SK-N-SH treated with all-trans-retinoic acid at 6 μM for 48 hours (cell line): ENCODE measurements at regions not wholly inside any gene's neighbourhood (a gene's known extent, or its start where the extent isn't known, plus 50 kb on each side); places are given as distances from the start of the nearest gene placed in this dataset.

ENCODE experiments used
- ATAC-seq: fragments of 200-7000 bp; cut with Tn5 transposase; 3 replicates; pipeline ENCODE4 v1.9.1; 2020; ENCODE audit warnings: mild to moderate bottlenecking, moderate library complexity
- CREB5 ChIP-seq: fragments of 250-450 bp; sonication (Bioruptor Pico); IDR thresholded peaks from 2 replicates; pipeline ENCODE4 v1.5.1; 2020; ENCODE audit warnings: low read depth, mild to moderate bottlenecking, moderate library complexity
- ESRRG ChIP-seq: fragments of 250-450 bp; sonication (Bioruptor Pico); IDR thresholded peaks from 2 replicates; pipeline ENCODE4 v1.6.1; 2021; ENCODE audit warnings: mild to moderate bottlenecking
- OSR1 ChIP-seq: fragments of 250-450 bp; sonication (Bioruptor Pico); IDR thresholded peaks from 2 replicates; pipeline ENCODE4 v1.8.0; 2022; ENCODE audit warnings: moderate library complexity, mild to moderate bottlenecking, inconsistent platforms
- RARB ChIP-seq: fragments of 250-450 bp; sonication (Bioruptor Pico); IDR thresholded peaks from 2 replicates; pipeline ENCODE4 v1.8.0; 2021; ENCODE audit warnings: mild to moderate bottlenecking, moderate library complexity
- SNAI2 ChIP-seq: fragments of 250-450 bp; sonication (Bioruptor Pico); IDR thresholded peaks from 2 replicates; pipeline ENCODE4 v1.5.0; 2020; ENCODE audit warnings: mild to moderate bottlenecking, moderate library complexity
- TCF4 ChIP-seq: fragments of 250-450 bp; sonication (Bioruptor Pico); IDR thresholded peaks from 2 replicates; pipeline ENCODE4 v1.8.0; 2021; ENCODE audit warnings: mild to moderate bottlenecking, moderate library complexity, borderline replicate concordance
- TOX ChIP-seq: fragments of 250-450 bp; sonication (Bioruptor Pico); IDR thresholded peaks from 2 replicates; pipeline ENCODE4 v1.8.0; 2021; ENCODE audit warnings: mild to moderate bottlenecking, moderate library complexity, borderline replicate concordance
- ZC3H10 ChIP-seq: fragments of 250-450 bp; sonication (Bioruptor Pico); IDR thresholded peaks from 2 replicates; pipeline ENCODE4 v1.5.1; 2021; ENCODE audit warnings: mild to moderate bottlenecking, moderate library complexity
- ZFP3 ChIP-seq: fragments of 250-450 bp; sonication (Bioruptor Pico); IDR thresholded peaks from 2 replicates; pipeline ENCODE4 v1.5.0; 2020; ENCODE audit warnings: mild to moderate bottlenecking, moderate library complexity
- ZNF565 ChIP-seq: fragments of 450-650 bp; formaldehyde crosslinking; conservative IDR thresholded peaks from 2 replicates; pipeline ENCODE4 v1.5.0; 2020; ENCODE audit warnings: low read depth, mild to moderate bottlenecking, moderate library complexity
- TF ChIP-seq, protein P1 (sequence below): fragments of 250-450 bp; sonication (Bioruptor Pico); IDR thresholded peaks from 2 replicates; pipeline ENCODE4 v1.5.0; 2020; ENCODE audit warnings: mild to moderate bottlenecking, moderate library complexity
- TF ChIP-seq, protein P2 (sequence below): fragments of 250-450 bp; sonication (Bioruptor Pico); IDR thresholded peaks from 2 replicates; pipeline ENCODE4 v1.8.0; 2020; ENCODE audit warnings: mild to moderate bottlenecking, moderate library complexity, borderline replicate concordance
- TF ChIP-seq, protein P3 (sequence below): fragments of 250-450 bp; sonication (Bioruptor Pico); IDR thresholded peaks from 2 replicates; pipeline ENCODE4 v1.5.1; 2021; ENCODE audit warnings: mild to moderate bottlenecking, moderate library complexity

- TF ChIP-seq, protein P1, sequence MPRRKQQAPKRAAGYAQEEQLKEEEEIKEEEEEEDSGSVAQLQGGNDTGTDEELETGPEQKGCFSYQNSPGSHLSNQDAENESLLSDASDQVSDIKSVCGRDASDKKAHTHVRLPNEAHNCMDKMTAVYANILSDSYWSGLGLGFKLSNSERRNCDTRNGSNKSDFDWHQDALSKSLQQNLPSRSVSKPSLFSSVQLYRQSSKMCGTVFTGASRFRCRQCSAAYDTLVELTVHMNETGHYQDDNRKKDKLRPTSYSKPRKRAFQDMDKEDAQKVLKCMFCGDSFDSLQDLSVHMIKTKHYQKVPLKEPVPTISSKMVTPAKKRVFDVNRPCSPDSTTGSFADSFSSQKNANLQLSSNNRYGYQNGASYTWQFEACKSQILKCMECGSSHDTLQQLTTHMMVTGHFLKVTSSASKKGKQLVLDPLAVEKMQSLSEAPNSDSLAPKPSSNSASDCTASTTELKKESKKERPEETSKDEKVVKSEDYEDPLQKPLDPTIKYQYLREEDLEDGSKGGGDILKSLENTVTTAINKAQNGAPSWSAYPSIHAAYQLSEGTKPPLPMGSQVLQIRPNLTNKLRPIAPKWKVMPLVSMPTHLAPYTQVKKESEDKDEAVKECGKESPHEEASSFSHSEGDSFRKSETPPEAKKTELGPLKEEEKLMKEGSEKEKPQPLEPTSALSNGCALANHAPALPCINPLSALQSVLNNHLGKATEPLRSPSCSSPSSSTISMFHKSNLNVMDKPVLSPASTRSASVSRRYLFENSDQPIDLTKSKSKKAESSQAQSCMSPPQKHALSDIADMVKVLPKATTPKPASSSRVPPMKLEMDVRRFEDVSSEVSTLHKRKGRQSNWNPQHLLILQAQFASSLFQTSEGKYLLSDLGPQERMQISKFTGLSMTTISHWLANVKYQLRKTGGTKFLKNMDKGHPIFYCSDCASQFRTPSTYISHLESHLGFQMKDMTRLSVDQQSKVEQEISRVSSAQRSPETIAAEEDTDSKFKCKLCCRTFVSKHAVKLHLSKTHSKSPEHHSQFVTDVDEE (CRISPR knock-in tag), result no peak
- TF ChIP-seq OSR1 (CRISPR knock-in tag), result no peak
- TF ChIP-seq TCF4 (CRISPR knock-in tag), result peak; percentile 49; the same call in 1 of the 2 replicates
- no peak for TF ChIP-seq RARB (CRISPR knock-in tag)
- peak; percentile 68 for ATAC-seq
Observed at GRCh38 chr1:55886856-55887712, 671.9 kb upstream of the USP24 start.

DNA sequence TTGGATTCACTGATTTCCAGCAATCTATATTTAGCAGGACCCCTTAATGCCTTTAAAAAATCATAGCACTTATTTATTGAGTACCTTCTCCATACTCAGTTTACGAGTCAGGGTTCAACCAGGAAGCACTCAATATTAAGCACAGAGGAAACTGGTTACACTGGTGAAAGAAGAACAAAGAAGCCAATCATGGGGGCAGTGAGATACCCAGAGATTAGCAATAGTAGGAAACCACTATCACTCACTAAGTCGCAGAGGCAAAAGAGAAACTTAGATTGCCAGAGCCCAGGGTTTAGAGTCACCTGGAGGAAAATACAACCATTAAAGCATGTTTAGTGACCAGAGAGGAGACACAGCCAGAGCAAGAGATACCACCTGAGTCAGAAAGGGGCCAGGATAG, 670.5 kb upstream of the USP24 start:
- TF ChIP-seq ZC3H10 (CRISPR knock-in tag), result no peak
- no peak for ATAC-seq

GRCh38 chr1:55882931-55883330, 667.8 kb upstream of the USP24 start:
- TF ChIP-seq ZNF565 (CRISPR knock-in tag), result no peak
- no peak for TF ChIP-seq CREB5 (CRISPR knock-in tag)
- ATAC-seq, result no peak

DNA sequence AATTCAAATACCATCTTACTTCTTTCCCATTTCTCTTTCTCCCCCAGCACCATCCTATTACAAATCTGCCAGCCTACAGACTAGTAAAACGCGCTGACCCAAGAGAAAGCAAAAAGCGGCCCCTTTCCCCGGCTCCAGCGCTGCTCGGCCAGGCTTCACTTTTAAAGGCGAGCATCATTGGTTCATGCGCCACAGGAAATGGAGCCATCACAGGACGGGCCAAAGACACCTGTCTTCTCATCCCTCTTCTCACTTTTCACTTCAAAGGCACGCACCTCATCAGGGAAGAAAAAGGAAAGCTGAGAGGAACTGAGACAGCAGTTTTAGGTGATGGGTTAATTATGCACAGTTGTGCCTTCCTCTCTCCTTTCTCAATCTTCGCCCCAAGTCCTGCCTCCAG, 664.2 kb upstream of the USP24 start:
- TF ChIP-seq ESRRG (CRISPR knock-in tag) (no peak), CREB5 (CRISPR knock-in tag) (no peak), RARB (CRISPR knock-in tag) (no peak), SNAI2 (CRISPR knock-in tag) (no peak)

DNA sequence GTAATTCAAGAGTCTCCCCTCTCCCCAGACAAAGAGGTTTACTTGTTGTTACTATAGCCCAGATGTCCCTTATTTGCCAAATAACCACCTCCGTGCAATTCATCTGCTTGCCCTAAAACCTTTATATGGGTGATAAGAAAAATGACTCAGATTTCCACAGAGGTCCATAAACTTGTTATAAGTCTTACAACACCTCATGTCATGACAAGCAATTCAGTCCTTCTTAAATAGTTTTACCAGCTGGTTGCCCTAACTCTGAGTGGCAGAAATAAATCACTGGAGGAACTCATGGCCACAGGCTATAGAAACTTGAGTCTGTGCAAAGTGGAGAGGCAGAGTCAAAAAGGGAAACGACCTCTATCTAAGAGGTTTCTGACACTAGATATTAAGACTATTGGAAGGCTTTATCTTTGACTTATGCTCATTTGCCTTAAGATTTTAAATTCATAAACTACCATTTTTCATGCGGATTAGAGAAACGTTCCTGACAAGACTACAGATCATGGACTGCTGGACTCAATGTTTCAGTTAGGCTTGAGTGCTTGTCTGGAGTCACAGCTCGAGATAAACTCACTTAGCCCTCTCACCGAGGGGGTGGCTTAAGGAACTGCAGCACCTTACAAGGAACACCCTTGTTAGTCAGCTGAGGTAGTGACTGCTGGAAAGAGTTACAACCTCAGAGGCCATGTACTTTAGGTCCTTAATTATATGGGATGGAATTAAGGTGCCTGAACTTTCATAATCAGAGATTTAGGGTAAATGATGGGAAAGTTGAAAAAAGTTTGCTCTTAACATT, 662.5 kb upstream of the USP24 start:
- TF ChIP-seq SNAI2 (CRISPR knock-in tag) (no peak), ZFP3 (CRISPR knock-in tag) (no peak), TOX (CRISPR knock-in tag) (no peak)
- TF ChIP-seq, protein P2, sequence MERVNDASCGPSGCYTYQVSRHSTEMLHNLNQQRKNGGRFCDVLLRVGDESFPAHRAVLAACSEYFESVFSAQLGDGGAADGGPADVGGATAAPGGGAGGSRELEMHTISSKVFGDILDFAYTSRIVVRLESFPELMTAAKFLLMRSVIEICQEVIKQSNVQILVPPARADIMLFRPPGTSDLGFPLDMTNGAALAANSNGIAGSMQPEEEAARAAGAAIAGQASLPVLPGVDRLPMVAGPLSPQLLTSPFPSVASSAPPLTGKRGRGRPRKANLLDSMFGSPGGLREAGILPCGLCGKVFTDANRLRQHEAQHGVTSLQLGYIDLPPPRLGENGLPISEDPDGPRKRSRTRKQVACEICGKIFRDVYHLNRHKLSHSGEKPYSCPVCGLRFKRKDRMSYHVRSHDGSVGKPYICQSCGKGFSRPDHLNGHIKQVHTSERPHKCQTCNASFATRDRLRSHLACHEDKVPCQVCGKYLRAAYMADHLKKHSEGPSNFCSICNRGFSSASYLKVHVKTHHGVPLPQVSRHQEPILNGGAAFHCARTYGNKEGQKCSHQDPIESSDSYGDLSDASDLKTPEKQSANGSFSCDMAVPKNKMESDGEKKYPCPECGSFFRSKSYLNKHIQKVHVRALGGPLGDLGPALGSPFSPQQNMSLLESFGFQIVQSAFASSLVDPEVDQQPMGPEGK (CRISPR knock-in tag), result no peak
- TF ChIP-seq, protein P3, sequence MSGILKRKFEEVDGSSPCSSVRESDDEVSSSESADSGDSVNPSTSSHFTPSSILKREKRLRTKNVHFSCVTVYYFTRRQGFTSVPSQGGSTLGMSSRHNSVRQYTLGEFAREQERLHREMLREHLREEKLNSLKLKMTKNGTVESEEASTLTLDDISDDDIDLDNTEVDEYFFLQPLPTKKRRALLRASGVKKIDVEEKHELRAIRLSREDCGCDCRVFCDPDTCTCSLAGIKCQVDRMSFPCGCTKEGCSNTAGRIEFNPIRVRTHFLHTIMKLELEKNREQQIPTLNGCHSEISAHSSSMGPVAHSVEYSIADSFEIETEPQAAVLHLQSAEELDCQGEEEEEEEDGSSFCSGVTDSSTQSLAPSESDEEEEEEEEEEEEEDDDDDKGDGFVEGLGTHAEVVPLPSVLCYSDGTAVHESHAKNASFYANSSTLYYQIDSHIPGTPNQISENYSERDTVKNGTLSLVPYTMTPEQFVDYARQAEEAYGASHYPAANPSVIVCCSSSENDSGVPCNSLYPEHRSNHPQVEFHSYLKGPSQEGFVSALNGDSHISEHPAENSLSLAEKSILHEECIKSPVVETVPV (CRISPR knock-in tag), result no peak
- TF ChIP-seq, all 23 proteins: peak for 0
- no peak for ATAC-seq

More for the DNA sequence above, 664.2 kb upstream of the USP24 start:
- ATAC-seq, result no peak
